ENCODE measurements at regions not wholly inside any gene's neighbourhood (a gene's known extent, or its start where the extent isn't known, plus 50 kb on each side); places are given as distances from the start of the nearest gene placed in this dataset. TPM values are rescaled to one million over a fixed set of nuclear protein-coding genes. Genes with fewer than 3 reads are reported as not detected.

Small RNA genes lying in the stretch of these regions (small RNA-seq; reads per million reads assigned to genes)
- gene MIR4486 (ENCODE audit: insufficient read depth) (not detected), gene RF00408 (ENCODE audit: insufficient read depth) (not detected), gene RNA5SP335 (ENCODE audit: insufficient read depth) (not detected)

Data from neuronal stem cell (in vitro differentiated cells).